ENCODE measurements at regions not wholly inside any gene's neighbourhood (a gene's known extent, or its start where the extent isn't known, plus 50 kb on each side); places are given as distances from the start of the nearest gene placed in this dataset.

DNA sequence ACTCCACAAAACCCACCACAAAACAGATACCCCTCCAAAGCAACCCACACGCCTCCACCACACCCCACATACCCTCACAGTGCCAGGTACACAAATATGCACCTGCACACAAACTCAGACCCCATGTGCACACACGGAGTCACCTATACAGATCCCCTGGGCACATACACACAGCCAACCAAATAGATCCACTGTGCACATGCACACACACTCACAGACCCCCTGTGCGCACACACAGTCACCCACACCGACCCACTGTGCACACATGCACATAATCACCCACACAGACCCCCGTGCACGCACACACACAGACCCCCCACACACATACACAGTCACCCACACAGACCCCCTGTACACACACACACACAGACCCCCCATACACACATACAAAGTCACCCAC, 107.8 kb downstream of the HSPH1 start:
- Histone ChIP-seq H4K20me1 (ENCODE audit: insufficient read depth, low read length) (no peaks in the 10 kb centered on the region; the same call in 1 of the 2 replicates), H3K36me3 (ENCODE audit: insufficient read depth, low read length) (no peaks in the 10 kb centered on the region), H3K9ac (ENCODE audit: low read depth, low read length) (no peak overlapping the region), H3K4me3 (ENCODE audit: low read depth in 1 of 2, low read length in 2 of 2) (no peak overlapping the region), H3K79me2 (ENCODE audit: insufficient read depth, low read length) (no peaks in the 10 kb centered on the region), H3K9me3 (ENCODE audit: insufficient read depth, low read length, severe bottlenecking) (no peaks in the 10 kb centered on the region), H3K27ac (ENCODE audit: low read length) (no peak overlapping the region), H3K4me1 (ENCODE audit: insufficient read depth, low read length) (peaks cover 9% of the 10 kb centered on the region; the same call in 1 of the 2 replicates), H3K4me2 (ENCODE audit: insufficient read depth, low read length) (no peak overlapping the region), H3K27me3 (ENCODE audit: insufficient read depth, low read length, poor library complexity) (peaks cover 14% of the 10 kb centered on the region), H2AFZ (ENCODE audit: low read depth, low read length) (no peak overlapping the region)
- ATAC-seq (ENCODE audit: insufficient read depth, low read depth) (no peak), DNase-seq (no peak)
- TF ChIP-seq, protein P1, sequence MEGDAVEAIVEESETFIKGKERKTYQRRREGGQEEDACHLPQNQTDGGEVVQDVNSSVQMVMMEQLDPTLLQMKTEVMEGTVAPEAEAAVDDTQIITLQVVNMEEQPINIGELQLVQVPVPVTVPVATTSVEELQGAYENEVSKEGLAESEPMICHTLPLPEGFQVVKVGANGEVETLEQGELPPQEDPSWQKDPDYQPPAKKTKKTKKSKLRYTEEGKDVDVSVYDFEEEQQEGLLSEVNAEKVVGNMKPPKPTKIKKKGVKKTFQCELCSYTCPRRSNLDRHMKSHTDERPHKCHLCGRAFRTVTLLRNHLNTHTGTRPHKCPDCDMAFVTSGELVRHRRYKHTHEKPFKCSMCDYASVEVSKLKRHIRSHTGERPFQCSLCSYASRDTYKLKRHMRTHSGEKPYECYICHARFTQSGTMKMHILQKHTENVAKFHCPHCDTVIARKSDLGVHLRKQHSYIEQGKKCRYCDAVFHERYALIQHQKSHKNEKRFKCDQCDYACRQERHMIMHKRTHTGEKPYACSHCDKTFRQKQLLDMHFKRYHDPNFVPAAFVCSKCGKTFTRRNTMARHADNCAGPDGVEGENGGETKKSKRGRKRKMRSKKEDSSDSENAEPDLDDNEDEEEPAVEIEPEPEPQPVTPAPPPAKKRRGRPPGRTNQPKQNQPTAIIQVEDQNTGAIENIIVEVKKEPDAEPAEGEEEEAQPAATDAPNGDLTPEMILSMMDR (IDR thresholded peaks at IDR 0.05; ENCODE audit: borderline replicate concordance, extremely low read depth, low read length, poor library complexity, severe bottlenecking) = no peak
- TF ChIP-seq EZH2 (IDR thresholded peaks at IDR 0.05; ENCODE audit: borderline replicate concordance, low read depth, low read length, severe bottlenecking) = no peak

DNA sequence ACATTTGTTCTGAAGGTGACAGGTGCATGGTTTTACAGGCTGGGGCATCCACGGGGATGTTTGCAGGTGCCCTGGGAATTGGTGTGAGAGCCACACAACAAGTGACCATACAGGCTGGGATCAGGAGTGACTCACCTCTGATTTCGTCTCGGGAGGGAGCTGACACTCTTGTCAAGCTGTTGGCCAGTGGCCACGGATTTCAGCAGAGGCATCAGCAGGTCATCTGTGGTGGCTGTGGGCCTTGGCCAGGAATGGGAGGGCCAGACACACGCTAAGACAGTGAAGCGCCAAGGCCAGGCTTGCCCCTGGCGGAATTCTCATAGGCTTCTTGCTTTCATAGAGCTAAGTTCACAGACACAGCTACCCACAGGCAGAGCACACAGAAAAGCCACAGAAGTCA, 108.6 kb downstream of the HSPH1 start:
- H3K4me1 ChIP-seq (ENCODE audit: insufficient read depth, low read length) = peaks cover 9% of the 10 kb centered on the region; the same call in 1 of the 2 replicates
- no peak overlapping the region for H2AFZ ChIP-seq (ENCODE audit: low read depth, low read length)
- H3K9me3 ChIP-seq (ENCODE audit: insufficient read depth, low read length, severe bottlenecking) = no peaks in the 10 kb centered on the region
- TF ChIP-seq, protein P1 (IDR thresholded peaks at IDR 0.05; ENCODE audit: borderline replicate concordance, extremely low read depth, low read length, poor library complexity, severe bottlenecking) = no peak
- TF ChIP-seq EZH2 (IDR thresholded peaks at IDR 0.05; ENCODE audit: borderline replicate concordance, low read depth, low read length, severe bottlenecking) = no peak
- H3K27ac ChIP-seq (ENCODE audit: low read length) = no peak overlapping the region
- DNase-seq (no peak), ATAC-seq (ENCODE audit: insufficient read depth, low read depth) (no peak)
- no peak overlapping the region for H3K9ac ChIP-seq (ENCODE audit: low read depth, low read length)
- H3K27me3 ChIP-seq (ENCODE audit: insufficient read depth, low read length, poor library complexity) = peaks cover 14% of the 10 kb centered on the region
- H3K36me3 ChIP-seq (ENCODE audit: insufficient read depth, low read length) = no peaks in the 10 kb centered on the region
- no peak overlapping the region for H3K4me3 ChIP-seq (ENCODE audit: low read depth in 1 of 2, low read length in 2 of 2)
- no peaks in the 10 kb centered on the region; the same call in 1 of the 2 replicates for H4K20me1 ChIP-seq (ENCODE audit: insufficient read depth, low read length)
- no peaks in the 10 kb centered on the region for H3K79me2 ChIP-seq (ENCODE audit: insufficient read depth, low read length)
- no peak overlapping the region for H3K4me2 ChIP-seq (ENCODE audit: insufficient read depth, low read length)

DNA sequence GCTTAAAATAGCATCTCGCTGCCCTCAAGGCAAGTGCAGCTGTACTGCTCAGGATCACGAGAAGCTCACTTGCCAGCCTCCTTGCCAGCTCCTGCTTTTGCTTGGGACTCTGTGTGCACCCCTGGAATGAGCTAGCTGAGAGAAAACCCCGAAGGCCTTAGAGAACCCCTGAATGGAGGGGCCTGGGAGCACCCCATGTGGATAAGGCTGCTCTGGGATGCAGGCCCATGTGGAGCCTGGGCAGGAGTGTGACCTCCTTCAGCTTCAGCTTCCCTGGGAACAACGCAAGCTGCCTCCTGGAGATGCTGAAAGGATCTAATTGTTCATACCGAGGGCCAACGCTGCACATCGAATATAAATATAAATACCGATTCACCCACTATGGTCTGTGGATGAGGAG, 109.2 kb downstream of the HSPH1 start:
- DNase-seq (no peak), ATAC-seq (ENCODE audit: insufficient read depth, low read depth) (no peak)
- no peaks in the 10 kb centered on the region for H3K36me3 ChIP-seq (ENCODE audit: insufficient read depth, low read length)

More for the DNA sequence above, 109.2 kb downstream of the HSPH1 start:
- H3K27ac ChIP-seq (ENCODE audit: low read length) = no peak overlapping the region
- H3K9ac ChIP-seq (ENCODE audit: low read depth, low read length) = no peak overlapping the region
- H3K27me3 ChIP-seq (ENCODE audit: insufficient read depth, low read length, poor library complexity) = peaks cover 14% of the 10 kb centered on the region
- H3K4me2 ChIP-seq (ENCODE audit: insufficient read depth, low read length) = no peak overlapping the region
- TF ChIP-seq, protein P1 (IDR thresholded peaks at IDR 0.05; ENCODE audit: borderline replicate concordance, extremely low read depth, low read length, poor library complexity, severe bottlenecking) = no peak
- no peak for TF ChIP-seq EZH2 (IDR thresholded peaks at IDR 0.05; ENCODE audit: borderline replicate concordance, low read depth, low read length, severe bottlenecking)
- H3K4me1 ChIP-seq (ENCODE audit: insufficient read depth, low read length) = peaks cover 9% of the 10 kb centered on the region; the same call in 1 of the 2 replicates
- no peak overlapping the region for H3K4me3 ChIP-seq (ENCODE audit: low read depth in 1 of 2, low read length in 2 of 2)
- H3K9me3 ChIP-seq (ENCODE audit: insufficient read depth, low read length, severe bottlenecking) = no peaks in the 10 kb centered on the region
- no peaks in the 10 kb centered on the region; the same call in 1 of the 2 replicates for H4K20me1 ChIP-seq (ENCODE audit: insufficient read depth, low read length)
- no peak overlapping the region for H2AFZ ChIP-seq (ENCODE audit: low read depth, low read length)
- no peaks in the 10 kb centered on the region for H3K79me2 ChIP-seq (ENCODE audit: insufficient read depth, low read length)
